HL-60 (cell line): ENCODE measurements at regions not wholly inside any gene's neighbourhood (a gene's known extent, or its start where the extent isn't known, plus 50 kb on each side); places are given as distances from the start of the nearest gene placed in this dataset.

Source experiments
- DNase-seq, 2 experiments: peaks; one replicate each; pipeline ENCODE4 v3.0.0-alpha.2; 2010 to 2020; ENCODE audit warnings: low read depth in 1 of 2, low spot score in 1 of 2
- H3K27ac ChIP-seq: fragments of 250-450 bp; sonication (Bioruptor Pico); replicated peaks from 2 replicates; pipeline ENCODE4 v1.5.1; 2020; ENCODE audit warnings: mild to moderate bottlenecking, moderate library complexity
- H3K27me3 ChIP-seq: fragments of 250-450 bp; sonication (Bioruptor Pico); 2 replicates; pipeline ENCODE4 v1.5.1; 2021; ENCODE audit warnings: mild to moderate bottlenecking, moderate library complexity; ENCODE audit not compliant: insufficient read depth, poor library complexity, severe bottlenecking
- H3K4me3 ChIP-seq: replicated peaks from 2 replicates; pipeline ENCODE4 v1.5.1; 2011; ENCODE audit warnings: mild to moderate bottlenecking, control low read depth, low read length; ENCODE audit not compliant: insufficient read depth
- CTCF ChIP-seq: IDR thresholded peaks from one replicate; pipeline ENCODE4 v1.5.1; 2011; ENCODE audit warnings: low read length, control low read depth, inconsistent platforms; ENCODE audit not compliant: insufficient read depth
- GABPA ChIP-seq: IDR thresholded peaks from 2 replicates; pipeline ENCODE4 v1.6.1; 2012; ENCODE audit warnings: low read depth
- POLR2AphosphoS5 ChIP-seq: IDR thresholded peaks from 2 replicates; pipeline ENCODE4 v1.6.1; 2012; ENCODE audit warnings: low read depth
- REST ChIP-seq: IDR thresholded peaks from 2 replicates; pipeline ENCODE4 v1.6.1; 2012; ENCODE audit warnings: low read depth; ENCODE audit not compliant: insufficient replicate concordance
- SPI1 ChIP-seq: IDR thresholded peaks from 2 replicates; pipeline ENCODE4 v1.6.1; 2012; ENCODE audit warnings: low read depth, mild to moderate bottlenecking, borderline replicate concordance

- H3K27me3 ChIP-seq: no peaks in the 10 kb centered on the region
- DNase-seq: no peak
- TF ChIP-seq SPI1 (no peak), GABPA (no peak), REST (no peak), CTCF (no peak), POLR2AphosphoS5 (no peak)
These were observed 763.6 kb upstream of the EEF2KMT start for GRCh38 chr16:5861241-5861640.

GRCh38 chr16:5858180-5858579 is 760.6 kb upstream of the EEF2KMT start:
- no peak overlapping the region for H3K27ac ChIP-seq
- no peak for DNase-seq
- H3K4me3 ChIP-seq: no peak overlapping the region
- peaks cover 3% of the 10 kb centered on the region for H3K27me3 ChIP-seq
- no peak for TF ChIP-seq SPI1
- no peak for TF ChIP-seq REST
- no peak for TF ChIP-seq POLR2AphosphoS5
- TF ChIP-seq CTCF: no peak
- no peak for TF ChIP-seq GABPA

More at GRCh38 chr16:5861241-5861640, 763.6 kb upstream of the EEF2KMT start:
- Histone ChIP-seq H3K27ac (no peak overlapping the region), H3K4me3 (no peak overlapping the region)

GRCh38 chr16:5854027-5854426 is 756.4 kb upstream of the EEF2KMT start:
- TF ChIP-seq SPI1 (no peak), CTCF (no peak), GABPA (no peak), REST (no peak), POLR2AphosphoS5 (no peak)
- H3K27ac ChIP-seq: no peak overlapping the region
- no peak for DNase-seq

More at GRCh38 chr16:5854027-5854426, 756.4 kb upstream of the EEF2KMT start:
- Histone ChIP-seq H3K4me3 (no peak overlapping the region), H3K27me3 (peaks cover 3% of the 10 kb centered on the region)
